ENCODE measurements at regions not wholly inside any gene's neighbourhood (a gene's known extent, or its start where the extent isn't known, plus 50 kb on each side); places are given as distances from the start of the nearest gene placed in this dataset.

GRCh38 chr5:114977979-114978573 lies 191.6 kb downstream of the TRIM36 start:
- TF ChIP-seq, protein P1, sequence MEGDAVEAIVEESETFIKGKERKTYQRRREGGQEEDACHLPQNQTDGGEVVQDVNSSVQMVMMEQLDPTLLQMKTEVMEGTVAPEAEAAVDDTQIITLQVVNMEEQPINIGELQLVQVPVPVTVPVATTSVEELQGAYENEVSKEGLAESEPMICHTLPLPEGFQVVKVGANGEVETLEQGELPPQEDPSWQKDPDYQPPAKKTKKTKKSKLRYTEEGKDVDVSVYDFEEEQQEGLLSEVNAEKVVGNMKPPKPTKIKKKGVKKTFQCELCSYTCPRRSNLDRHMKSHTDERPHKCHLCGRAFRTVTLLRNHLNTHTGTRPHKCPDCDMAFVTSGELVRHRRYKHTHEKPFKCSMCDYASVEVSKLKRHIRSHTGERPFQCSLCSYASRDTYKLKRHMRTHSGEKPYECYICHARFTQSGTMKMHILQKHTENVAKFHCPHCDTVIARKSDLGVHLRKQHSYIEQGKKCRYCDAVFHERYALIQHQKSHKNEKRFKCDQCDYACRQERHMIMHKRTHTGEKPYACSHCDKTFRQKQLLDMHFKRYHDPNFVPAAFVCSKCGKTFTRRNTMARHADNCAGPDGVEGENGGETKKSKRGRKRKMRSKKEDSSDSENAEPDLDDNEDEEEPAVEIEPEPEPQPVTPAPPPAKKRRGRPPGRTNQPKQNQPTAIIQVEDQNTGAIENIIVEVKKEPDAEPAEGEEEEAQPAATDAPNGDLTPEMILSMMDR (IDR thresholded peaks at IDR 0.05): no peak
- TF ChIP-seq POLR2A (IDR thresholded peaks at IDR 0.05): no peak
